Activated CD8-positive, alpha-beta memory T cell treated with anti-CD3 and anti-CD28 coated beads, Interleukin-2, amount 50 U/mL, for 4 hours (primary cell): ENCODE measurements at regions not wholly inside any gene's neighbourhood (a gene's known extent, or its start where the extent isn't known, plus 50 kb on each side); places are given as distances from the start of the nearest gene placed in this dataset.
"Not testable (repeated sequence)": the region's sequence is repeated elsewhere in the genome, so short reads cannot be mapped to it uniquely, and the experiment has no call there.

Source experiments
- DNase-seq: peaks from one replicate; pipeline ENCODE4 v3.0.0-alpha.2; 2020

GRCh38 chr3:102038477-102039142, 189.3 kb downstream of the NFKBIZ start:
- no peak for DNase-seq

- DNase-seq: not testable (repeated sequence)
Observed at GRCh38 chr3:102040144-102040543, 190.8 kb downstream of the NFKBIZ start.

DNA sequence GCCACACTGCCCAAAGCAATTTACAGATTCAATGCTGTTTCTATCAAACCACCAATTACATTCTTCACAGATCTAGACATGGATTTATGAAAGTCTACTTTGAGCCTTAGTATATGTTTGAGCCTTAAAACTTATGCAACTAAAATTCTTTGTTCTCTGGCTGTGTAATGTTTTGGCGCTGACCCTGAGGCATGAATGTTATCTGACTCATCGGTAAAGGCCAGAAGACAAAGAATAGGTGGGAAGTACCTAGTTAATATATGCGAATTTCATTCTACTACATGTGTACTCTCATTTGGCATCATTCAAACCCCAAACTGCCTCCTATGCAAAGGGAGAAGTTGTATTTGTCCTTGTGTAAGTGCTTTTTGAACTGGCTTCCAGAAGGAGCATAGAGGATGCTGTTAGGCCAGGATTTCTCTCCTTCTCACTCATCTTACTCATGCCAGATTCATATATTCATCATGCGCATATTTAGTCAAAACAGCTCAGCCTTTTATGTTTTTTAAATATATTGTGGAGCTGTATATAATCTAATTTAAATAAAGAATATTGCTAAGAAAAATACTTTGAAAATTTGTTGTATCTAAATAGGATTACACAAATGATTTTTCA, 204.2 kb downstream of the NFKBIZ start:
- DNase-seq: no peak

- no peak for DNase-seq
Observed at GRCh38 chr3:102054543-102055080, 205.3 kb downstream of the NFKBIZ start.

DNA sequence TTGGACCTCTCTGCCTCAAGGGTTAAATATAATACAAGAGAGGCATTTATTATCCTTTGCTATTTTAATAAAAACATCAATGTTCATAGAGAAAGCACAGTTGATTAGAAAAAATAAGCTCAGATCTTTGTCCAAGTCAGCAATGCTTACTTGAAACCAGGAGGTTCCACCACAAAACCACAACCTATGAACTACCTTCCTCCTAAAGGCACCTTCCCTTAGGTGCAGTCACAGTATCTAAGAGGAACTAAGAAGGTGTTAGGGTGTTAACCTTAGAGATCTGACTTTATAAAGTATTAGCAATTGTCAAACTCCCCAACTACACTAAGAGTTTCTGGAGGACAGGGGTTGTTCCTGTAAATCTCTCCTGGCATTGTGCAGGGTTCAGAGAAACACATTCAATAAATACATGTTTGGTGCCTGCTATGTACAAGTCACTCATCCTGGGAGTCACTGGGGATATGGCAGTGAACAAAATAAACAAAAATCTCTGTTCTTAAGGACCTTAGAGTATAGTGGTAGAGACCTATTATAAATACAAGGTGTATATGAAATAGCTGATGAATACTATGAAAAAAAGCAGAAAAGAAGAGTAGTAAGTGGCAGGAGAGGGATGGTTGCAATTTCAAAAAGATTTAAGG, 208.6 kb downstream of the NFKBIZ start:
- no peak for DNase-seq

DNA sequence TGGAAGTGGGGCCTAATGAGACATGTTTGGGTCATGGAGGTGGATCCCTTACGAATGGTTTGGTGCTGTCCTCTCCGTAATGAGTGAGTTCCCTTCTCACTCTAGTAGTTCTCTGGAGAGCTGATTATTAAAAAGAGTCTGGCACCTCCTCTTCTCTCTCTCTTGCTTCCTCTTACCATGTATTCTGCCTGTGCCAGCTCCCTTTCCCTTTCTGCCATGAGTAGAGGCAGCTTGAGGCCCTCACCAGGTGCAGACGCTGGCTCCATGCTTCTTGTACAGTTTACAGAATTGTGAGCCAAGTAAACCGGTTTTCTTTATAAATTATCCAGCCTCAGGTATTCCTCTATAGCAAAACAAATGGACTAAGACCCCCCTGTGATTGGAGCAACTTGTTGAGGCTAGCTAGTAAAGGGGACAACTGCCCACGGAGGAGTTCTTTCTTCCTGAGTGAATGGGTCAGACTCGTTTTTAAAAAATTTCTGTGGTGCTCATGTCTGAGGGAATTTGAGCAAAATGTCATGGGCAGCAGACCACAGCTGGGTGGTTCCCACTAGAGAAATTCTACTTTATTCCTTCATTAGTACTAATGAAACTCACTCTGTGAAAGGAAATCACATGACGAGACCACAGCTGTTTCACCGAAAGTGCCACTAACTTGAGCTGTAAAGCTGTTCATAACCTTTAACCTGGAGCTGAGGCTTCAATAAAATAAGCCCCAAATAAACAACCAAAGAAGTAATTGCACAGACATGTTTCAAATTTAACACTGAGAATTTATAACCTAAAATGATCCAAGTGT, 210.0 kb downstream of the NFKBIZ start:
- DNase-seq: no peak

DNA sequence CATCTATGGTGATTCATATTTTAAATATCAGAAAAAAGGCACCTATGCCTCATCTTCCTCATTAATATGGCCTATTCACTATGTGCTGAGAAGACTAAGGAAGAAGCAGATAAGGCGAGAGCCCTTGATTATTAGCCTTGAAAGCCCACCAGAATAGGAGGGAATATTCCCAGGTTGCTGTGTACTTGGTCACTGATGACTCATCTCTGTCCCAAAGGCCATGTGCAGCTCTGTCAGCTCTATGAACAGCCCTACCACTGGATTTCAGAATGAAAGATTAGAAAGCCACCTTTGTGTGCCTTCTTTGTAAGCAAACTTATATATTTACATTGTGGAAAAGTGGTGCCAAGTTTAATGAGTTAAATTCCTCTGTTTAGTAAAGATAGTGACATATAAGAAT, 211.5 kb downstream of the NFKBIZ start:
- no peak for DNase-seq

DNA sequence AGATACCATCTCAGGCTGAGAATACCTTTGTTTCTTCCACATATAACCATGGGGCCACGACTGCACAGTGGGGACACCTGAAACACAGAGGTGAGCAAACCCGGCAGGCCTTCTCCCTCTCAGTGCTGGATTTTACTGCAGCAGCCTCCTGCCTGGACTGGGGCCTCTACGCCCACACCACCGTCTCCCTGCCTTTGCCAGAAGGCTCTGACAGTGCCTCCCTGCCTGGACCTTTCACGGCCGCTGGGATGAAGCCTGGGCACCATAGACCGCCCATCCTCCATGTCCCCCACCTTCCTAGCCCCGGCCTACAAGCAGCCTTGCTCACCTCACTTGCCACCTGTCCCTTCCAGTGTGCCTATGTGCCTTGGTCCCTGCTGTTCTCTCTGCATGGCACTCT, 214.3 kb downstream of the NFKBIZ start:
- no peak for DNase-seq

- DNase-seq: no peak
Observed at GRCh38 chr3:102066470-102066869, 217.2 kb downstream of the NFKBIZ start.

- DNase-seq: no peak
Observed at GRCh38 chr3:102068327-102068726, 219.0 kb downstream of the NFKBIZ start.

DNA sequence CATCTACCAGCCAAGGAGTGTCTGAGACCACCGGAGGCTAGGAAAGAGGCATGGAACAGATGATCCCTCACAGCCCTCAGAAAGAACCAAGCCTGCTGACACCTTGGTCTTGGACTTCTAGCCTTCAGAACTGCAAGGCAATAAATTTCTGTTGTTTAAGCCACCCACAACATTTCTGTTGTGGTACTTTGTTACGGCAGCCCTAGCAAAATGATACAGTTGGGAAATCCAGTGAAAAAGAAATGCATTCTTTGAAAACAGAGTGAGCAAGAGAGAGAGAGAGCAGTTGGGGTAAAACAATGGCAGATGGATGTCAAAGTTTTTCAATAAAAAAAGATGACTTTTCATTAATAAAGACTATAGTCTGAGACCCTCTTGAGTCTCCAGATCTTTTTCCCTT, 219.4 kb downstream of the NFKBIZ start:
- no peak for DNase-seq

- no peak for DNase-seq
Observed at GRCh38 chr3:102069211-102069662, 219.9 kb downstream of the NFKBIZ start.

DNA sequence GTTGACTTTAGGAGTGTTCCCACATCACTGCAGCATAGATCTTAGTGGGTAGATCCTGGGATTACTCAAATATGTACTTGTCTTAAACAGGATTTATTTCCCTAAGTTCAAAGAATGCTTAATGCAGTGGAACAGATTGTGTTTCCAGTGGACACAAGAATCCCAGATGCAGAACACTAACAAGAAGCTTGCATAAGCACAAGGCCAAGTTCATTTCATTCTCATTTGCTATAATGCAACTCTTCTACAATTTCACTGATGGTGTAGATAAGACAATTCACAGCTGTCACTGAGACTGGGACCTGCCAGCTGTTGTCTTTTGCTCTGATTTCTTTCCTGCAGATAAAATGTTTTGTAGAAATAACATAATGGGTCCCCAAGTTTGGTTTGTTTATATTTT, 225.6 kb downstream of the NFKBIZ start:
- DNase-seq: no peak

DNA sequence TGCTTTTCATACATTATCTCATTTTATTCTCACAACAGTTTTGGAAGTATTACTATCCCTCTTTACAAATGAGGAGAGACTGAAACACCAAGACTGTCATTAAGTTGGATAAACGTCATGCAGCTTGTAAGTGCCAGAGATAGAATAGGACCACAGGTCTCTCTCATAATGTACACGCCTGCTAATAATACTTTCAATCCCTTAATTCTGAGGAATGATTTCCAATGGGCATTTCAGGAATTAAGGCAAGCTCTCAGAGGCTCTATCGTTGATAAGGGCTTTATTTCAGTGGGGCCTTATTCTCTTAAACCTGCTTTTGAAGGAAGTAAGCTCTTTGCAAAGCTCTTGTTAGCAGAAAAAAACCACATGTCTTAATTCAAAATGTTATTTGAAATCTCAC, 229.1 kb downstream of the NFKBIZ start:
- no peak for DNase-seq

DNA sequence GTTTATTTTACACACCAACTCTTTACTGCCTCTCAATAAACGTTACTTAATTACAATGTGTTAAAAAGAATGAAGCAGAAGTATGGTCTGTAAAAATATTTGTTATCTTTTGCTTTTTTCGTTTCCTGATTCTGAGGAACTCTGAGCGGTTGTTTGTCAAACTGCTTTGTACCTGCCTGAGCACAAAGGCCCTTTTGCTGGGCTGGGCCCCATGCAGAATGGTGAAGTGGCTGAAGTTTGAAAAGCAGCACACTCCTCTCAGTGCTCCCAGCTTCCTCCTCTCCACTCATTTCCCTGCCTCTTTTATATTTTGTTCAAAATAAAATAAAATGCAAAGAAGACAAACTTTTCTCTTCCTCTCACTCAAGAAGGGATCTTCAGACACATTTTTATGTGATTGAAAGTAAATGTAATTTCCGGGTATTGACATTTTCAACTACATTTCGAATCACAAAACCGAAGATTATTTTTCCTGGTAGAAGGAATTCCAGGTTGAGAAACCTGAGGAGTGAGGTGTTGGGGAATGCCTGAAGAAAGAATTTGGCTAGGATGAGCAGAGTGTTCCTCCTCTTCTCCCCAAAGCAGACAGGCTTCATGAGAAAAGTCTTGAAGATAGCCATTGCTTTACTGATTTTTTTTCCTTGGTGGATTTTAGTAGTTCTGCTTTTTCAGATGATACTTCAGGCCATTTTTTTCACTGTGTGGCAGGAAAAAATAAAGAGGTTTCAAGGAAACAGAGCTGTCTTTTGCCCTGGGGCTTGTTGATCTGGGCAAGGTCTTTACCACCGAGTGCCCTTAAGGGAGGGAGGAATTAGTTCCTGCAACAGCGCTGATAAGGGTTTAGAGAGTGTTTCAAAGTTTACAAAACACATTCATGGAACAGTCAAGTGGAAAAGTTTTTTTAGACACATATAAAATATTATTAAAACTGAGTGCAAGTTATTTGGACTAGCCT, 229.8 kb downstream of the NFKBIZ start:
- DNase-seq: no peak

- no peak for DNase-seq
Observed at GRCh38 chr3:102079809-102080197, 230.5 kb downstream of the NFKBIZ start.

- no peak for DNase-seq
Observed at GRCh38 chr3:102081572-102082289, 232.4 kb downstream of the NFKBIZ start.

DNA sequence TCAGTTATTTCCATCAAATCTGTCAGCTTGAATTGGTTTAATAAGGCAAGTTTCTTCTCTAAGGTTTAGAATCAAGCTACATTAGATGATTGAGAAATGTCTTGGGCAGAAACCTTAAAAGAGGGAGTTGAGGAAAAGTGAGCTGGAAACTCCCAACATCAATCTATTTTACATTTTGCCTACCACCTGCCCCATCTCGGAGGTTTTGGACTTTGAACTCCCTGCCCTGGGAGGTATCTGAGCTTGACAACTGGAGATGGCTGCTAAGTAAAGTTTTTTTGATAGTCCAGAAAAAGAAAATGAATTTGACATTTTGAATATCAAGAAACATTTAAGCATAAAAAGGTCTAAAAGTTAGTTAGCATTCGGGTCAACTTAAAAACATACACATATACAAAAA, 234.2 kb downstream of the NFKBIZ start:
- no peak for DNase-seq

- no peak for DNase-seq
Observed at GRCh38 chr3:102084006-102084405, 234.7 kb downstream of the NFKBIZ start.

DNA sequence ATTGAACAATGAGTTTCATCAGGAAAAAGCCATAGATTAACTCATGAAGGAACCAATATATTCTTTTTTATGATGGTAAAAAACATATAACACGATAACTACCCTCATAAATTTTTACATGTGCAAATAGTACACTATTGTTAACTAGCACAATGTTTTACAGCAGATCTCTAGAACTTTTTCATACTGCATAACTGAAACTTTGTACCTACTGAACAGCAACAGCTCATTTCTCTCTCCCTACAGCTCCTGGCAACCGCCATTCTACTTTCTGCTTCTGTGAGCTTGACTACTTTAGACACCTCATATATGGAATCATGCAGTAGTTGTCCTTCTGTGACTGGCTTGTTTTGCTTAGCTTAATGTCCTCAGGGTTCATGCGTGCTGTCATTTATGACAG, 235.4 kb downstream of the NFKBIZ start:
- no peak for DNase-seq

GRCh38 chr3:102085431-102086176, 236.3 kb downstream of the NFKBIZ start:
- DNase-seq: no peak
